DOHH2 (cell line): ENCODE measurements at regions not wholly inside any gene's neighbourhood (a gene's known extent, or its start where the extent isn't known, plus 50 kb on each side); places are given as distances from the start of the nearest gene placed in this dataset.

ENCODE experiments used
- EZH2phosphoT487 ChIP-seq: fragments of 200-600 bp; sonication (generic); IDR thresholded peaks from 2 replicates; pipeline ENCODE4 v1.6.1; 2017; ENCODE audit warnings: borderline replicate concordance, mild to moderate bottlenecking, antibody characterized with exemption, low read length, moderate library complexity, mixed read lengths
- TF ChIP-seq, protein P1 (sequence below): fragments of 200-600 bp; sonication (generic); IDR thresholded peaks from one replicate; pipeline ENCODE4 v1.5.1; 2014; ENCODE audit warnings: antibody characterized with exemption, mild to moderate bottlenecking, low read depth, low read length; ENCODE audit not compliant: poor library complexity, severe bottlenecking

- TF ChIP-seq, protein P1, sequence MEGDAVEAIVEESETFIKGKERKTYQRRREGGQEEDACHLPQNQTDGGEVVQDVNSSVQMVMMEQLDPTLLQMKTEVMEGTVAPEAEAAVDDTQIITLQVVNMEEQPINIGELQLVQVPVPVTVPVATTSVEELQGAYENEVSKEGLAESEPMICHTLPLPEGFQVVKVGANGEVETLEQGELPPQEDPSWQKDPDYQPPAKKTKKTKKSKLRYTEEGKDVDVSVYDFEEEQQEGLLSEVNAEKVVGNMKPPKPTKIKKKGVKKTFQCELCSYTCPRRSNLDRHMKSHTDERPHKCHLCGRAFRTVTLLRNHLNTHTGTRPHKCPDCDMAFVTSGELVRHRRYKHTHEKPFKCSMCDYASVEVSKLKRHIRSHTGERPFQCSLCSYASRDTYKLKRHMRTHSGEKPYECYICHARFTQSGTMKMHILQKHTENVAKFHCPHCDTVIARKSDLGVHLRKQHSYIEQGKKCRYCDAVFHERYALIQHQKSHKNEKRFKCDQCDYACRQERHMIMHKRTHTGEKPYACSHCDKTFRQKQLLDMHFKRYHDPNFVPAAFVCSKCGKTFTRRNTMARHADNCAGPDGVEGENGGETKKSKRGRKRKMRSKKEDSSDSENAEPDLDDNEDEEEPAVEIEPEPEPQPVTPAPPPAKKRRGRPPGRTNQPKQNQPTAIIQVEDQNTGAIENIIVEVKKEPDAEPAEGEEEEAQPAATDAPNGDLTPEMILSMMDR = no peak
- TF ChIP-seq EZH2phosphoT487 = no peak
Measured at GRCh38 chr5:178797546-178798440, 62.0 kb upstream of the ZNF354B start.
